ENCODE measurements at regions not wholly inside any gene's neighbourhood (a gene's known extent, or its start where the extent isn't known, plus 50 kb on each side); places are given as distances from the start of the nearest gene placed in this dataset.

DNA sequence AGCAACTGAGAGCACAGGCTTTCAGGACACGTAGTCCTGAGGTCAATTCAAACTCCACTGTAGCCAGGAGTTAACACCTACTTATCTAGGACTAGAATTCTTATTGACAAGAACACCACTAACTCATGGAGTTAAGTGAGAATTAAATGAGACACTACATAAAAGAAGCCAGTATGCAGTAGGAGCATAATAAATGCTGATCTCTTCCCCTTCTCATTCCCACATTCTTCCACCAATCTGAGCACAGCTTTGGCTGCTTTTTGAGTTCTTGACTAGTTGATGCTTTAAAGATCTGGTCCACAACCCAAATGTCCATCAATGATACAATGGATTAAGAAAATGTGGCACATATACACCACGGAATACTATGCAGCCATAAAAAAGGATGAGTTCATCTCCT lies 55.2 kb downstream of the TTC32 start:
- no peak for DNase-seq (ENCODE audit: low read depth)

DNA sequence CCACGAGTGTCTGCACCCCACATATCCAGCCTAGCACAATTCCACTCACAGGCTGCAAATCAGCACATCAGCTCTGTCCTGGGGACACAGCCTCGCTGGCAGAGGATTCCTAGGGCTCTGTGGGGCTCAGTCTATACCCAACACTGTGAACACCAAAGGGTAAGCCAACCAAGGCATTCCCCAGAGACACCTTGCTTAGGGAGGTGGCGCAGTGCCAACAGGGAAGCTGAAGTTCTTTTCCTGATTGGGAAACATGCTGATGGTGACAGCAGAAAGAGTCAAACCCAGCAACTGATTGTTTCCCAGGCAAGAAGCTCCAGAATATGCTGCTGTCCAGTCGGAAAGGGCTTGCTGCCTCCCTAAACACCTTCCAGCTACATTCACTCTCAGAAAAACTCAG lies 55.8 kb downstream of the TTC32 start:
- no peak for DNase-seq (ENCODE audit: low read depth)

DNA sequence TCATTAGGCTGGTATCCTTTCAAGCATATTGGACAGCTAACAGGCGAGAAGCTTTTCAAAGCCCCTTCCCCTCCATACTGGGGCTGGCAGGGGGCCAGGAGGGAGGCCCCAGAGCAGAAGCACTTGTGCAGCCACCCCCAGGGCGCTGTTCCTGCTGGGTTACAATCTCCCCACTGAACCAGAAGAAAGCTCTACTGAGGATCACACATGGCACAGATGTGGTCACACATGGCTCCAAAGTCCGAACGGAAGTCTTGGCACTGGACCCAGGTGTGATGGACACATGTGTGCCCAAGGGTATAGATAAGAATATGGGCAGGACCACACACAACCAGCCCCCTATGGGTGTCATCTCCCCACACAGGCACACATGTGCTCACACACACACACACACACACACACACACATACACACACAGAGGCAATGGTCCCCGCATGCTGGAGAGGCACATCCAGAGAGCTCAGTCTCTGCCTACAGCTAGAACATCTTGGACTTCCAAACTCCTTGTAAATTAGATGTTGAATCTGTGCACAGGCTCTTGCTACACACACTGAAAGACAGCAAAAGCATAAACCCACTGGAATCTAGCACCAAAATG lies 56.4 kb downstream of the TTC32 start:
- no peak for DNase-seq (ENCODE audit: low read depth)

DNA sequence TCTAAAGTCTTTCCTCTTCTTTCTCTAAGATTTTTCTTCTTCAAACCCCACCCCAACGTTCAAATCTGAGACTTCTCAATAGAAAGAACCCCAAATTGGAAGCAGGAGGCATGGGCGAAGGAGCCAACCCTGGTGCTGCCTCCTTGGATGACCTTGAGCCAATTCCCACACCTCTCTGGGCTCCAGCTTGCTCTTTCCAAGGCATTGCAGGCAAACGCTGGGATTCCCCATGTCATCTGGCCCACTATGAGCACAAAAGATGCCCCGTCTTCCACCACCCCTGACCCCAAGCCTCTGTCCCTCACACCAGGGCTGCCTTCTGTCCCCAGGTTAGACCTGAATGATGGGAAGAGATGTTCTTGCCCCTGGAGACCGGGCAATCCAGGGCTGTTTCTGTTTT lies 57.0 kb downstream of the TTC32 start:
- DNase-seq (ENCODE audit: low read depth), result no peak

DNA sequence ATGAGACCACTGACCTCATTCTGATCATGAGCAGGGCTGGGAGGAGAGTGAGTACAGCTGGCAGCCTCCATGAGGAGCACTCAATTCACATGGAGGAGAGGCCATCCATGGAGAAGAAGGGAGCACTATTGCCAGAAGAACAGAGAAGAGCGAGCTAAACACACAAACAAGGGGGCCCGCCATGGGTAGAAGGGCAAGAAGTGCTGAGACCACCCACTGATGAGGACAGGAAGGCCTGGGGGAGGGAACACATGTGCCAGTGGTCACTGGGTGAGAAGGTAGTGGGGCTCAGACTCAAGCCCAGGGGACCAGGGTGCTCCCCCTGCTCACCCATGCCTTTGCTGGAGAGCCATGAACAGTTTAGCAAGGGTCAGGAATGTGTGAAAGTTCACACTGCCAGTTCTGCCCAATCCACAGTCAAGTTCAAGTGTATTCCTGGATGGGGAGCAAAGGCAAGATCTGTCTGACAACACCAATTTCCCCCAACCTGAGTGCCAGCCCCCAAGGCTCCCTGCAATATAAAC lies 57.7 kb downstream of the TTC32 start:
- no peak for DNase-seq (ENCODE audit: low read depth)

DNA sequence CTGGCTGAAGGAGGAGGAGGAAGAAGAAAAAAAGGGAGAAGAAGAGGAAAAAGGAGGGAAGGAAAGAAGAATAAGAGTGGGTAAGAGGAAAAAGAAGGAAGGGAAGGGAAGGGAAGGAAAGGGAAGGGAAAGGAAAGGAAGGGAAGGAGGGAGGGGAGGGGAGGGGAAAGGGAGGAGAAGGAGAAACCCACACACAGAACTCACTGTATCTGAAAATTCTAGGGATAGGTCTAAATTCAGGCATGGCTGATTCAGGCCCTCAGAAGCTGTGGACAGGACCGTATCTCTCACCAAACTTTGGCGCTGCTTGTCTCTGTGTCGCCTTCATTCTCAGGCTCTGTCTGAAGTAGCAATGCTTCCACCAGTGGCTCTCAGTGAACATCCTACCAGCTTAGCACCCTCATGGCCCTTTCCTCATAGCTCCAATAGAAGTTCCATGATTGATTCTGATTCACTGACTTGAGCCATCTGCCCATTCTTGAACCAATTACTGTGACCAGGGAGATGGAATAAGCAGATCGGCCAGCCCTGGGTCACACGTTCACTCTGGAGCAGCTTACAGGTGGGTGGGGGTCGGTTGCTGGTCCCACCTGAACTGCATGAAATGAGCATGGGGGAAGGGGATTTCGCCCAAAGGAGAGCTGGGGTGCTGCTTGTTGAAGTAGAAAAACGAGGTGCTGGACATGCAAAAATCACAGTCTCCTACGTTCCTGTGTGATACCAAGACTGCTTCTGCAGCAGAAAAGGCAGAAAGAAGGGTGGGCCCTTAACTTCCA lies 59.7 kb downstream of the TTC32 start:
- no peak for DNase-seq (ENCODE audit: low read depth)

DNA sequence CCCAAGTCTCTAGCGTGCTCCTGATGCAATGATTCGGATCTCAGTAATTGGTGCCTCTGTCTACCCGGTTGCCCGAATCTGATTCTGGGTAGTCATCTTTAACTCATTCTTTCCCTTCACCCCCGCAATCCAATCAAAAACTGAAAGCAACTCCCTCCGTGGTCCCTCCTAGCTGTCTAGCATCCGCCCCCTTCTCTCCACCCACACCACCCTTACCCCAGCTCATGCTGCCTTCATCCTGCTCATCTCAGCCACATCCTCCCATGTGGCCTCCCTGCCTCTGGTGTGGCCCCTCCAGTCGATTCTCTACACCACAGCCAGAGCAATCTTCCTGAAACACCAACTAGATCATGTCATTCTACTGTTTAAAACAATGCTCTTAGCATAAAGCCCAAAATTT lies 62.3 kb downstream of the TTC32 start:
- no peak for DNase-seq (ENCODE audit: low read depth)

DNA sequence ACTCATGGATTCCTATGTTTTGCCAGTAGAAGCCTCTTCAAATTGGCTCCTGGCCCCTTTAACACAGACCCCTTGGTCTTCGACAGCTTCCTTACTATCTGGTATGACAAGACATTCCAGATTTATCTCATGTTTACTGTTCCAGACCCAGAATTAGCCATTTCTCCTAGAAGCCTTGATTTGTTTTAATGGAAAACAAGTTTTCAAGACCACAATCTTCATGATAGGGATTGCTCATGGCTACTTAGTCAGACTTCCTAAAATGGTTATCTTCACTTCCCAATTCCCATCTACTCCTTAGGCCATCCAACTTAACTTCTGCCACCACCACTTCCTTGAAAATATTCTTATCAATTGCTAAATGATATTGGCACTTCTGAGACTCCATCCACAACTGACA lies 63.2 kb downstream of the TTC32 start:
- DNase-seq (ENCODE audit: low read depth), result no peak

DNA sequence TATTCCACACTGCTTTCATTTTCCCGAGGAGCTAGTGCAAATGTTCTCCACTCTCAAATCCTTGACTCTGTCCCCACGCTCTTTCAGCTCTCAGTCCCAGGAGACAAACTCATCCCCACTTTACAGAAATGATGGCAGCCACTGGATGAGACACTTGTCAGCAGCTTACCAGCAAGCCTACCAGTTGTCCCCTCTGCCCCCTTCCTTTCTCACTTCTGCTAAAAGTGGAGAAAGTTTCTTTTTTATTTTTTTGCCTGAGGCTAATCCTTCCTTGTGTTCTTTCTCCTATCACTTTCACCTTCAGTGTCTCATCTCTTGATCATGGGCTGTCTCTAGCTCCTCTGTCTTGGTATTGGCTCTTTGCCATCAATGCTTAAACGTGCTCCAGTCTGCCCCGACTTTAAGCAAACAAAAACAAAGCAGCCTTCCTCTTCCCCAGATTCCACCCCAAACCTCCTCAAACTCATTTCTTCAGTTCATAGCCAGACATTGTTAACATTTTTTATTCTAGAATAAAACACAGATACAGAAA lies 64.5 kb downstream of the TTC32 start:
- DNase-seq (ENCODE audit: low read depth), result no peak

DNA sequence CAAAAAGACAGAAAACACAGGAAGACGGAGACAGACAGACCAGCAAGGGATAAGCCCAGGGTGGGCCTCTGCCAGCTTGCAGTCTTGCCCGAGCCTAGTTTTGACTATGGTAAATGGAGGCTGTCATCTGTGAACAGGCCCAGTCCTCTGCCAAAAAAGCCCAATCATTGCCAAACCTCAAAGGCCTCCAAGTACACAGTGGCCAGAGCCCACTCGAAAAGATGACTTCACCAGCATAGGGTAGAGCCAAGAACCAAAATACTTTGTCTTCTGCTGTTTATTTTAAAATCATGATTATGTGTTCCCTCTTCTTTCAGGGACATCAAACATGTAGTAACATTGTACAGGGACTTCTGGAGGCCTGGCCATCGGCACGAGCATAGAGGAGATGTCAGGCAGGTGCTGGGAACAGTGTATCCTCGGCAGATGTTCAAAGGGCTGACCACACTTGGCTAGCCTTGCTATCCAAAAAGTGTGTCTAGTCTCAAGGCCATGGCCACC lies 66.0 kb downstream of the TTC32 start:
- peak; percentile 38 for DNase-seq (ENCODE audit: low read depth)

DNA sequence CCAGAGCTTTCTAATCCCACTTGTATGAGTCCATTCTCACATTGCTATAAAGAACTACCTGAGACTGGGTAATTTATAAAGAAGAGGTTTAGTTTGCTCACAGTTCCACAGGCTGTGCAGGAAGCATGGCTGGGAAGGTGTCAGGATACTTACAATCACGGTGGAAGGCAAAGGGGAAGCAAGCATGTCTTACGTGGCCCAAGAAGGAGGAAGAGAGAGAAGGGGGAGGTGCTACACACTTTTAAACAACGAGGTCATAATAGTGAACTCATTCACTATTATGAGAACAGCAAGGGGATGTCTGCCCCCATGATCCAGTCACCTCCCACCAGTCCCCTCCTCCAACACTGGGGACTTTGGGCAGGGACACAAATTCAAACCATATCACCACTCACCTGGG lies 67.8 kb downstream of the TTC32 start:
- DNase-seq (ENCODE audit: low read depth), result no peak

DNA sequence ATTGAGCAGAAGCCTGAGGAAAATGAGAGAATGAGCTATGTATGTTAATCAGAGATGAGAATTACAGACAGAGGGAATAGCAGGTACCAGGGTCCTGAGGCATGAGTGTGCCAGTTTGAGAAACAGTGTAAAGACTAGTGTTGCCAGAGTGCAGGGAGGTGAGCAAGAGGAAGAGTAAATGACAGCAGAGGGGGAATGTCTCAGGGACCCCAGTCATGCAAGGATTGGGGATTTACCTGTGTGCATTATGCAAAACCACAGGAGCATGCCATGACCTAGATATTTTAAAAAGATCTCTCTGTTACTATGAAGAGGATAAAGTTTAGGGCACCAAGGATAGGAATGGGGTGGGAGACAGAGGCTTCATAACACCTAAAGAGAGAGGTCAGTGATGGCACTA lies 72.1 kb downstream of the TTC32 start:
- DNase-seq (ENCODE audit: low read depth), result no peak

DNA sequence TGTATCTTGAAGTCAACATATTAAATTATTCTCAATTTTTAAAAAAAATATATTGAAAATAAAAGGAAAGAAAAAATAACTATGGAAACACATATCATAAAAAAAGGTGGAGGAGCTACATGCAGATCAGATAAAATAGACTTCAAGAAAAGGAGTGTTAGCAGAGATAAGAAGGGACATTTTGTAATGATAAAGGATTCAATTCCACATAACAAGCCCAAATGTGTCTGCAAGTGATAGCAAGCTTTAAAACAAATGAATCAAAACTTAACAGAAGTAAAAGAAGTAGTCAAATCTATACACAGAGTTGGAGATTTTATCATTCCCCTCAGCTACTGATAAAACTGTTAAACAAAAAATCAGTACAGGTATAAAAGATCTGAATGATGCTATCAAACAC lies 74.9 kb downstream of the TTC32 start:
- DNase-seq (ENCODE audit: low read depth), result no peak

DNA sequence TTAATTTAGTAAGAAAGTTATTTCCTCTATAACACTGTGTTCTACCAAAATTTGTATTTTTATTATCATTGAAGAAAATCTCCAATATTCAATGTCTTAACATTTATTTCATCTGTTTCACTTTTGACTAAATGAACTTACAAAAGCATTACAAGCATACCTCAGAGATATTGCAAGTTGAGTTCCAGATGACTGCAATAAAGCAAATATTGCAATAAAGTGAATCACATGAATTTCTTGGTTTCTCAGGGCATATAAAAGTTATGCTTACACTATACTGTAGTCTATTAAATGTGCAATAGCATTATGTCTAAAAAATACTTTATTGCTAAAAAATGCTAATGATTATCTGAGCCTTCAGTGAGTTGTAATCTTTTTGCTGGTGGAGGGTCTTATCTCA lies 78.3 kb downstream of the TTC32 start:
- DNase-seq (ENCODE audit: low read depth), result peak; percentile 25

DNA sequence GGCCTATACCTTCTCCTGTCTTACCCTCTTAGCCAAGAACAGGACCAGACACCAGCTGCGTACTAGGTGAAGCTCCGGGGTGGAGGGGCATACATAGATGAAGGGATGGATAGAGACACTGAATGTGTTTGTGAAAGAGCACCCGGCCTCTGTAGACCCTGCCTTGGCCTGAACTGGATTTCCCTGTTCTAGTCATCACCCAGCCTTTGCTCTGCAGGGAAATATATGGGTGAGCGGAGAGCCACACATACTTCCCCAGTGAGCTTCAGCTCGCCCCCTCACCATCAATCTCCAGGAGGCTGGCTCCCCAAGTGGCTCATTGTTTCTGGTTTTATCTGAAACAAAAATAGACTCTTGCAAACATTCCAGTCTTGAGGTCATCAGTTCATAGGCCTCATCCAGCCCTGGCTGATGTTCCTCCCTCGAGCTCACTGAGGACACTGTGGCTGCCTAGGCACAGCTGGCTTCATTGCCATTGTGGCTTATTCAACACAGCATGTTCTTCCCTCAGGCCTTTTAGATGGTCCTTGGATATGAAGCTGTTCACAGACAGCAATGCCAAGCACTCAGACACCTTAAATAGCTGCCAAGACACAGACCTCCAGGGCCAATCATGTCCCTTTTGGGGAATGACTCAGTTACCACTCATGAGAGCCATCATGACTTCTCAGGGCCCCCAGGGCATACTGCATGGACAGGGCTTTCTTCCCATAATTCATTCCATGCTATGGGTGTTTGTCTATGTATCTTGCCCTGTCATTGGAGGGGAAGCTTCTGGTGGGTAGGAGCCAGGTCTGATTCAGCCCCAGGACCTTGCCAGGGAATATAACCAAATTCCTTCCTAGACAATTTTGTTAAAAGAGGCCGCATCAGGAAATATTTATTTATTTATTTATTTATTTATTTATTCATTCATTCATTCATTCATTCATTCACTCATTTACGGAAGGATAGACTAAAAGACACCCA lies 82.4 kb downstream of the TTC32 start:
- DNase-seq (ENCODE audit: low read depth), result peak; percentile 87

DNA sequence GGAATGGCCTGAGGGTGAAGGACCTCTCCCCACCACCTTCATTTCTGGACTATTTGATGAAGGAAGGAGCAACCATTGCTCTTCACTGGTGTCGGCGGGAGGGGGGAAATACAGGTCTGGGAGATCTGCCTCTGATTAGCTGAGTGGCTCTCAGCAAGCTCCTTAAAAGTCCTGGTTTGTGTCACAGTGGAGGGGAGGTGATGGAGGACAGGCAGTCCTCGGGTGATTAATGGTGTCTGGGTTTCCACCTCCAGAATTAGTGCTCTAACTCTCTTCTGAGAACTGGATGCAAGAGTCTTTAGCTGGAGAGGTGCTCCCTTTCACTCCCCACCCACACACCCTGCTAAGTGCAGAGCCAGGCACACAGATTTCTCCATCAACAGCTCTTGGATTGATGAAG lies 83.2 kb downstream of the TTC32 start:
- no peak for DNase-seq (ENCODE audit: low read depth)

DNA sequence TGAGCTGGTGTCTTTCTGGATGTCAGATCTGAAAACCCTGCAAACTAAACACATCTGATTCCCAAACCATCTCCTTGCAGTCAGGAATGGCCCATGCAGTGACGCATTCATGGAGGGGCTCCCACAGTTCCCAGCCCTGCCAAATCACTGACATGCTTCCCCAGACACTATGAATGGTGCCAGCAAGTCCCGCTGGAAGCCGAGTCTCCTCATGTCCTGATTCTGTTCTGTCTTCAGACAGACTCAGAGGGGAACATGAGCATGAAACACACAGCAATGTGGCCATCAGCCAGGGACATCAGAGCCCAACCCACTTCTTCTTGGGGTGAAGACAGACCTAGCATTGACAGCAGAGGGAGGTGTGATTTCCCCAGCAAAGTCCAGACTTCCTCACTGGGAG lies 83.7 kb downstream of the TTC32 start:
- DNase-seq (ENCODE audit: low read depth), result no peak

DNA sequence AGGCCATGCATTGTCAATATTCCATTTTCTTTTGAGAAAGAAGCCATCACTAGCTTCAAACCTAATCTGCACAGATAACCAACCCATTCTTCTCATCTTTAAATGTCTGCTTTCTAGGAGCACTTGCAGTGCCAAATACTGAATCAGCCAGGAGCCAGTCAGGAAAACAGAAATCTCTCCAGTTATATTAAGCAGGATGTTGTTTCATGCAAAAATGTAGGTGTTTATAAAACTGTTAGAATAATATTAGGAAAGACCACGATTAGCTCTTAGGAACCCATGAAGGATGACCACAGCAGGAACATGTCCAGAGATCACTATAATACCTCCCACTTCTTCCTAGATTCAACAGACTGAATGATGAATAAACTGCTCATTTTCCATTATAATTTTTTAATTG lies 86.0 kb downstream of the TTC32 start:
- DNase-seq (ENCODE audit: low read depth), result no peak

DNA sequence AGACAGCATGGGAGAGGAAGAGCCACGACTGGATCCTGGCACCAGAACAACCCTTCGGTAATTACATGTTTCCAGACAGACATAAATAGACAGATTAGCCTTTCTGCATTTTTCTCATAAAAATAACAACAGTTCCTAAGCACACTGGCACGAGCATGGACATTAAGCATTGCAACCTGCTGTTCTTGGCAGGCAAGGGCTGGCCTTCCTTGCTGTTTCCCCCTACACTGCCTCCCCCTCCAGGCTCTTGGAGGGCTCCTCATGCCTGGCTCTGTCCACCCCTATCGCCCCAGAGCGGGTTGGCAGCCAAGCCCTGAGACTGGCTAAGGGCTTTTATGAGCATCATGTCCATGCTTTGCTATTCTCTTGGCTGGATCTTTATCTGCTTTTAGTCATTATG lies 89.6 kb downstream of the TTC32 start:
- no peak for DNase-seq (ENCODE audit: low read depth)

DNA sequence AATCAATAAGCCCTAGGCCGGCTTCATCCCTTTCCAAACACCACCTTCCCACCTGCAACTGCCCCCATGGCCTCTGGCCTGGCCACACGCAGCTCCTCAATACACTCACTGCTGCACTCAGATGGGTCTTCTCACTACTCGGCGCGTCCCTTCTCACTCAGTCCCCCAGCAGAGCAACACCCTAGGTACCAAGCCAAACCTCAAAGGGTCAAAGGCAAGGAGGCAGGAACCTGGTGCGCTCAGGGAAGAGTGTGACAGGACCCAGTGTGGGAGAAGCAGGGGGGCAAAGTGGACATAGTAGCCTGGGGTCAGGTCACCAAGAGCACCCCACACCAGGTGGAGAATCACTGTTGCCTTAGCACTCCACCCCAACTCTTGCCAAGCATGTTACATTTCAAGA lies 90.6 kb downstream of the TTC32 start:
- no peak for DNase-seq (ENCODE audit: low read depth)

DNA sequence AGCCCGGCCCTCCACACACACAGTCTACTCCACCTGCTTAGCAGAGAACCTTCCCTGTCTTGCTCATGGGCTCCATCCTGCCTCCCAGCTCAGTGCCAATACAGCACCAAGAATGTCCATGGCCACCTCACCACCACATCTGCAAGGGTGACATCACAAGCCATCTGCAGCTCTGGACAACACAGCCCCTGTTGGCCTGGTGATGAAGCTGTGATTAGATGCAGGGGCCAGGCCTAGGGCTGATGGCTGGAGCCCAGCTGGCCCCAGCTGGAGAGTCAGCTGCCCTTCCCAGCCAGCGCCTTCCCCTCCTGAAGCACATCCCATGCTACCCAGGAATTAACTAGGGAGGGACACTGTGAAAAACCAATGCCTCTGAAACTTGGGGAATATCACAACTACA lies 91.1 kb downstream of the TTC32 start:
- DNase-seq (ENCODE audit: low read depth), result no peak

DNA sequence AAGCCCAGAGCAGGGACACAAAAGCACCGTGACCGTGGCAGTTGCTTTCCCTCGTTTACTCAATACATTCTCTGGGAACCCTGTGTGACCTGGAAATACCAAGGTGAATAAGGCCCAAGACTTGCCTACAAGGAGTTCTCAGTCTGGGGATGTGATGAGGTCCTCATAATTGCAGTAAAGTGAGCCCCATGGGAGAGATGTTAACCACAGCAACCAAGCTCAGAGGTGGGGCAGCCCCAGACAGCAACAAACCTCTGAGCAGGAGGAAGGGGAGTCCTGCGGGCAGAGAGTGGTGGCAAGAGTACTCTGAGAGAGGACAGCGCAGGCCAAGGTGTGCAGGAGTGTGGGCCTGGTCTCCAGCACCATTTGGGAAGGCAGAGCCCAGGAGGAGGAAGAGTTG lies 91.6 kb downstream of the TTC32 start:
- no peak for DNase-seq (ENCODE audit: low read depth)

Measured in fibroblast of gingiva (primary cell).